ENCODE measurements at regions not wholly inside any gene's neighbourhood (a gene's known extent, or its start where the extent isn't known, plus 50 kb on each side); places are given as distances from the start of the nearest gene placed in this dataset.

- no peak overlapping the region for H3K4me3 ChIP-seq (ENCODE audit: low read depth, low read length)
- H3K27ac ChIP-seq (ENCODE audit: low read depth) = no peak overlapping the region
- H3K4me1 ChIP-seq (ENCODE audit: insufficient read depth) = no peaks in the 10 kb centered on the region
- no peaks in the 10 kb centered on the region for H3K36me3 ChIP-seq (ENCODE audit: insufficient read depth)
- 90% methylated on average over 13 of the region's 13 CpGs for WGBS
- DNase-seq (ENCODE audit: extremely low spot score) = no peak
Observed at GRCh38 chr10:78778444-78779338, 290.1 kb upstream of the ZMIZ1 start.

DNA sequence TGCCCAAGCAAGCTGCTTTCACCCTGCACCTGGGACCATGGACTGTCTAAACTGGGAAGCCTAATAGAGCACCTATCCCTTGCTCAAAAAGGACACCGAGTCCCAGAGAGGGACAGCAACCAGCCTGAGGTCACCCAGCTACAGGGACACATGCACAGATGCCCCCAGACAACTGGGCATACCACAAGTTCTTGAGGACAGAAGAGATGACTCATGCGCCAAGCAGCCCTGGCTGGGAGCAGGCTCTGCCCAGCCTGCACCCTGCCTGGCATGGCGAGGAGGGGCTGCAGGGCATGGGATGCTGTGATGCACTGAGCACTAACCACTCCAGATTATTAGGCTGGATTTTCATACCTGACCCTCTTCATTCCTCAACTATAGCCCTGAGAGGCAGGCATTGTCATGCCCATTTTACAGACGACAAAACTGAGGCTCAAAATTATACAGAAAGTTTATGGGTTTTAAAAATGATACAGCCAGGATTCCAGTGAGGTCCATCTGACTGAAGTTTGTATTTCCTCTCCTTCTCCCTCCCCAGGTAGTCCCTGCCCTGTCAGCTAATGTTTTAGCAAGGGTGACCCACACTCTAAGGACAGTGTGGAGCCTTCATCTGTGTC lies 289.3 kb upstream of the ZMIZ1 start:
- Histone ChIP-seq H3K4me3 (ENCODE audit: low read depth, low read length) (no peak overlapping the region), H3K4me1 (ENCODE audit: insufficient read depth) (no peaks in the 10 kb centered on the region), H3K36me3 (ENCODE audit: insufficient read depth) (no peaks in the 10 kb centered on the region), H3K27ac (ENCODE audit: low read depth) (no peak overlapping the region)
- DNase-seq (ENCODE audit: extremely low spot score) = no peak
- 95% methylated on average over 4 of the region's 4 CpGs for WGBS

GRCh38 chr10:78780551-78780961 lies 288.2 kb upstream of the ZMIZ1 start:
- Histone ChIP-seq H3K27ac (ENCODE audit: low read depth) (no peak overlapping the region), H3K4me3 (ENCODE audit: low read depth, low read length) (no peak overlapping the region), H3K36me3 (ENCODE audit: insufficient read depth) (no peaks in the 10 kb centered on the region), H3K4me1 (ENCODE audit: insufficient read depth) (no peaks in the 10 kb centered on the region)
- WGBS = 98% methylated on average over 8 of the region's 8 CpGs
- DNase-seq (ENCODE audit: extremely low spot score) = no peak

DNA sequence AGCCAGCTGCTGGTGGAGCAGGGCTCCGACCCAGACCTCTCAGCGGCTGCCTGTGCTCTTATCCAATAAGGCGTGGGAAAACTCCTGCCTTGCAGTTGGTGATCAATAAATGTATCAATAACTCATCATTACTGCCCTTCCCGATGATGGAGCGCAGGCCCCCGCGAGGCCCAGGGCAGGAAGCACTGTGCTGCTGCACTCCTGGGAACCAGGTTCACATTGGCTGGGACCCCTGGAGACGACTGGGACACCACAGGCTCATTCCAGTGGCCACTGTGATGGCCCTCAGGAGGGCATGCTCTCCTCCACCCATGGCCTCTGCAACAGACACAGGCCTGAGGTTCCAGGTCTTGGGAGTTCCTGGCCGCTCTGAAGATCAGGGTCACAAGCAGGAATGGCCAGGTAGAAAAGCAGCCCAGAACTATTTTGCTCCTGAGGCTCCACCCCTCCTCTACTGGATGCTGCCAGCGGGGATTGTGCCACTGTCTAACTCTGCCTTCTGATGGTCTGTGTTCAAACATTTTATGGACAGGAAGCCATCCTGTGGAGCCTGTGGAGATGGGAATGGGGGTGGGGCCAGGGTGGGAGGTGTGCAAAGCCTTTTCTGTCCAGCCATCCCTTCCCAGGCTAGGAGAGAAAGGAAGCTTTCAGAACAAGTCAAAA lies 287.4 kb upstream of the ZMIZ1 start:
- 95% methylated on average over 10 of the region's 10 CpGs for WGBS
- no peaks in the 10 kb centered on the region for H3K36me3 ChIP-seq (ENCODE audit: insufficient read depth)
- no peak overlapping the region for H3K4me3 ChIP-seq (ENCODE audit: low read depth, low read length)
- H3K27ac ChIP-seq (ENCODE audit: low read depth) = no peak overlapping the region
- no peaks in the 10 kb centered on the region for H3K4me1 ChIP-seq (ENCODE audit: insufficient read depth)
- DNase-seq (ENCODE audit: extremely low spot score) = no peak

DNA sequence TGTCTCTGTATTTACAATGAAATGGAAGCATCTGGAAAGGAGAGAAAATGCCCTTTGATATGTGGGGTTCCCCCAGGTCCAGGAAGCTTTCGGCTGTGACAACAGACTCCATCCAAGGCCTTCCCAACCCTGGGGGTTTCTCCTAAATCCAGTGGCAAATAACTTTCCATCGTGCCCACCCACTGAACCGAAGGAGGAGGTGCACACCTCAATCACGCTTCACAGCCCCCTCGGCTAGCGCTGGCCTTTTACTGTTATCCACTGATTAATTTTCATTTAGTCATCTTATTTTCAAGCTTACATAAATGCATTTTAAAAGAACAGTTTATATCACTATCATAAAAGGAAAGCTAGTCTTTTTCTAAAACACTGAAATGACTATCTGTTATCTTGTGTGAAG lies 286.8 kb upstream of the ZMIZ1 start:
- no peaks in the 10 kb centered on the region for H3K36me3 ChIP-seq (ENCODE audit: insufficient read depth)
- H3K4me1 ChIP-seq (ENCODE audit: insufficient read depth) = no peaks in the 10 kb centered on the region
- 93% methylated on average over 6 of the region's 6 CpGs for WGBS
- no peak overlapping the region for H3K27ac ChIP-seq (ENCODE audit: low read depth)
- DNase-seq (ENCODE audit: extremely low spot score) = no peak
- no peak overlapping the region for H3K4me3 ChIP-seq (ENCODE audit: low read depth, low read length)

DNA sequence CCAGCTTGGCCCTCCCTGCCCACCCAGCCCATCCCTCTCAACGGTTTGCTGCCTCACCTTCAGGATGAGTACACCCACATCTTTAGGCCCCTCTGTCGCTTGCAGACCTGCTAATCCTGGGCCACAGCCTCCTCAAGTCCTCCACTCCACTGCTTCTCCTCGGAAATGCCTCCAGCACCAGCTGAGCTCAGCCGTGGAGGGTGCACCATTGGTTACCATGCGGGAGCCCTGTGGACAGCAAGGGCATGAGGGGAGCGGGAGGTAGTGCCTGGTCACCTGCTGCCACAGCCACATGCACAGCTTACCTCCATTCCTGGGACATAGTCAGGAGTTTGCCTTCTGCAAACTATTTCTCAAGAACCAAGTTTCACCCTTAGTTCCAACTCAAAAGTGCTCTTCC lies 286.3 kb upstream of the ZMIZ1 start:
- DNase-seq (ENCODE audit: extremely low spot score) = no peak
- WGBS = 92% methylated on average over 6 of the region's 6 CpGs

DNA sequence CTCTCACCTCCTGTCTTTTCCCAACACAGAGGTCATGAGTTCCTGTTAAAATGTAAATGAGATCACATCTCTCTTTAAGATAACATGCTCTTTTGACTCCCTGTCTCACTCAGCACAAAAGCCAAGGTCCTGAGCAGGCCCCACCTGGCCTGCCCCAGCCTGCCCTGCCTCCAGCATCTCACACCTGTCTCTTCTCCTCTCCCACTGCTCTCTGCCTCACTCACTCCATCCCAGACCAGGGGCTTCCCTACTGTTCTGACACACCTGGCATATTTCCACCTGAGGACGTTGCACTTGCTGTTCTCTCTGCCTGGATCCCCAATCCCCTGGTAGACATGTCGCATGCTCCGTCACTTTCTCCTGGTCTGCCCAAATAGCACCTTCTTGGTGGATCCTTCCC lies 285.0 kb upstream of the ZMIZ1 start:
- Histone ChIP-seq H3K27ac (ENCODE audit: low read depth) (no peak overlapping the region), H3K4me1 (ENCODE audit: insufficient read depth) (no peaks in the 10 kb centered on the region), H3K4me3 (ENCODE audit: low read depth, low read length) (no peak overlapping the region), H3K36me3 (ENCODE audit: insufficient read depth) (no peaks in the 10 kb centered on the region)
- 97% methylated on average over 3 of the region's 3 CpGs for WGBS
- no peak for DNase-seq (ENCODE audit: extremely low spot score)

More for the DNA sequence above, 286.3 kb upstream of the ZMIZ1 start:
- Histone ChIP-seq H3K36me3 (ENCODE audit: insufficient read depth) (no peaks in the 10 kb centered on the region), H3K4me1 (ENCODE audit: insufficient read depth) (no peaks in the 10 kb centered on the region), H3K27ac (ENCODE audit: low read depth) (no peak overlapping the region), H3K4me3 (ENCODE audit: low read depth, low read length) (no peak overlapping the region)

DNA sequence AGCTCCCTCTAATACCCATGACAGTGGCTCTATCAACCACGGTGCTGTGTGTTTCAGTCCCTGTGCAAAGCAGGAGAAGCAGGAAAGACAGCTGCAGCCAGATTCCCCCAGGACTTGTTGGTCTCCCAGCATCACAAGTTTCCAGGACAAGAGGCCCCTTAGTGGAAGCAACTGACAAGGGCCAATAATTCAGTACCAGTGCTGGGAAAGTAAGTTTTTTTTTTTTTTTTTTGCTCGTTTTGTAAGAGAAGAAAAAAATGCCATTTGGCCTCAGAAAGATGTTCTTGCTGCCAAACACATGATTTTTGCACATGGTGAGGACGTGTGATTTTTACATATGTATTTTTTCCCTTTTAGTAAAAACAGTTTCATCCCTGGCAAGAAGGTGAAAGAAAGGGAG lies 284.2 kb upstream of the ZMIZ1 start:
- H3K4me1 ChIP-seq (ENCODE audit: insufficient read depth) = no peaks in the 10 kb centered on the region
- 52% methylated on average over 3 of the region's 3 CpGs for WGBS
- no peaks in the 10 kb centered on the region for H3K36me3 ChIP-seq (ENCODE audit: insufficient read depth)
- no peak for DNase-seq (ENCODE audit: extremely low spot score)
- H3K4me3 ChIP-seq (ENCODE audit: low read depth, low read length) = no peak overlapping the region
- H3K27ac ChIP-seq (ENCODE audit: low read depth) = no peak overlapping the region

GRCh38 chr10:78785066-78785465 lies 283.7 kb upstream of the ZMIZ1 start:
- no peak for DNase-seq (ENCODE audit: extremely low spot score)
- no peaks in the 10 kb centered on the region for H3K4me1 ChIP-seq (ENCODE audit: insufficient read depth)
- H3K27ac ChIP-seq (ENCODE audit: low read depth) = no peak overlapping the region
- WGBS = 71% methylated on average over 4 of the region's 4 CpGs
- no peak overlapping the region for H3K4me3 ChIP-seq (ENCODE audit: low read depth, low read length)
- H3K36me3 ChIP-seq (ENCODE audit: insufficient read depth) = no peaks in the 10 kb centered on the region

- H3K27ac ChIP-seq (ENCODE audit: low read depth) = no peak overlapping the region
- DNase-seq (ENCODE audit: extremely low spot score) = no peak
- H3K36me3 ChIP-seq (ENCODE audit: insufficient read depth) = no peaks in the 10 kb centered on the region
- H3K4me3 ChIP-seq (ENCODE audit: low read depth, low read length) = no peak overlapping the region
- H3K4me1 ChIP-seq (ENCODE audit: insufficient read depth) = no peaks in the 10 kb centered on the region
- 68% methylated on average over 6 of the region's 6 CpGs for WGBS
Observed at GRCh38 chr10:78785991-78786390, 282.8 kb upstream of the ZMIZ1 start.

- 29% methylated on average over 2 of the region's 2 CpGs for WGBS
Observed at GRCh38 chr10:78787125-78787524, 281.6 kb upstream of the ZMIZ1 start.

GRCh38 chr10:78794736-78795455 lies 273.9 kb upstream of the ZMIZ1 start:
- 75% methylated on average over 7 of the region's 7 CpGs for WGBS
- DNase-seq (ENCODE audit: extremely low spot score) = no peak

More at GRCh38 chr10:78787125-78787524, 281.6 kb upstream of the ZMIZ1 start:
- DNase-seq (ENCODE audit: extremely low spot score) = no peak
- no peak overlapping the region for H3K27ac ChIP-seq (ENCODE audit: low read depth)
- H3K4me1 ChIP-seq (ENCODE audit: insufficient read depth) = no peaks in the 10 kb centered on the region
- H3K4me3 ChIP-seq (ENCODE audit: low read depth, low read length) = no peak overlapping the region
- no peaks in the 10 kb centered on the region for H3K36me3 ChIP-seq (ENCODE audit: insufficient read depth)

GRCh38 chr10:78798976-78799730 lies 269.6 kb upstream of the ZMIZ1 start:
- Histone ChIP-seq H3K4me1 (ENCODE audit: insufficient read depth) (no peaks in the 10 kb centered on the region), H3K4me3 (ENCODE audit: low read depth, low read length) (no peak overlapping the region), H3K36me3 (ENCODE audit: insufficient read depth) (no peaks in the 10 kb centered on the region), H3K27ac (ENCODE audit: low read depth) (no peak overlapping the region)
- no peak for DNase-seq (ENCODE audit: extremely low spot score)
- 89% methylated on average over 6 of the region's 6 CpGs for WGBS

More at GRCh38 chr10:78794736-78795455, 273.9 kb upstream of the ZMIZ1 start:
- no peak overlapping the region for H3K27ac ChIP-seq (ENCODE audit: low read depth)
- H3K36me3 ChIP-seq (ENCODE audit: insufficient read depth) = no peaks in the 10 kb centered on the region
- H3K4me1 ChIP-seq (ENCODE audit: insufficient read depth) = no peaks in the 10 kb centered on the region
- H3K4me3 ChIP-seq (ENCODE audit: low read depth, low read length) = no peak overlapping the region
